Esophagus mucosa (tissue), 1 donor: ENCODE measurements at regions not wholly inside any gene's neighbourhood (a gene's known extent, or its start where the extent isn't known, plus 50 kb on each side); places are given as distances from the start of the nearest gene placed in this dataset.
A peak's percentile ranks its signal among the peaks of the same experiment; 100 is the strongest.
"Not testable (repeated sequence)": the region's sequence is repeated elsewhere in the genome, so short reads cannot be mapped to it uniquely, and the experiment has no call there.

Experiments
- ATAC-seq: fragments of 200-7000 bp; cut with Tn5 transposase; one replicate; pipeline ENCODE4 v1.9.1; 2020
- donor health status: DM: yes; HTN: yes; CAD: no.

- ATAC-seq, result not testable (repeated sequence)
Measured at GRCh38 chr18:22283855-22284254, 114.5 kb downstream of the GATA6 start.

GRCh38 chr18:22283397-22283796 lies 114.0 kb downstream of the GATA6 start:
- no peak for ATAC-seq

- ATAC-seq, result no peak
Measured at GRCh38 chr18:22283116-22283395, 113.7 kb downstream of the GATA6 start.

- ATAC-seq, result peak; percentile 68
Measured at GRCh38 chr18:22282311-22283115, 113.1 kb downstream of the GATA6 start.

GRCh38 chr18:22280453-22280750 lies 111.0 kb downstream of the GATA6 start:
- no peak for ATAC-seq

- no peak for ATAC-seq
Measured at GRCh38 chr18:22279741-22280452, 110.5 kb downstream of the GATA6 start.

- ATAC-seq, result no peak
Measured at GRCh38 chr18:22278798-22279197, 109.4 kb downstream of the GATA6 start.

- ATAC-seq, result no peak
Measured at GRCh38 chr18:22277758-22278157, 108.4 kb downstream of the GATA6 start.

GRCh38 chr18:22276334-22276713 lies 106.9 kb downstream of the GATA6 start:
- peak; percentile 28 for ATAC-seq

- ATAC-seq, result peak; percentile 36
Measured at GRCh38 chr18:22275706-22276333, 106.4 kb downstream of the GATA6 start.

- ATAC-seq, result no peak
Measured at GRCh38 chr18:22273101-22274039, 104.0 kb downstream of the GATA6 start.

GRCh38 chr18:22272242-22272641 lies 102.9 kb downstream of the GATA6 start:
- no peak for ATAC-seq

GRCh38 chr18:22271030-22271429 lies 101.6 kb downstream of the GATA6 start:
- ATAC-seq, result no peak

- no peak for ATAC-seq
Measured at GRCh38 chr18:22268641-22269128, 99.3 kb downstream of the GATA6 start.

- ATAC-seq, result no peak
Measured at GRCh38 chr18:22267697-22268096, 98.3 kb downstream of the GATA6 start.

- ATAC-seq, result no peak
Measured at GRCh38 chr18:22267225-22267624, 97.8 kb downstream of the GATA6 start.

GRCh38 chr18:22265838-22266237 lies 96.4 kb downstream of the GATA6 start:
- no peak for ATAC-seq

- ATAC-seq, result no peak
Measured at GRCh38 chr18:22260208-22260820, 90.9 kb downstream of the GATA6 start.

- no peak for ATAC-seq
Measured at GRCh38 chr18:22257022-22257543, 87.7 kb downstream of the GATA6 start.

GRCh38 chr18:22254088-22254487 lies 84.7 kb downstream of the GATA6 start:
- no peak for ATAC-seq

GRCh38 chr18:22253676-22254075 lies 84.3 kb downstream of the GATA6 start:
- ATAC-seq, result peak; percentile 36

- no peak for ATAC-seq
Measured at GRCh38 chr18:22253156-22253555, 83.8 kb downstream of the GATA6 start.
